SJCRH30 (cell line): ENCODE measurements at regions not wholly inside any gene's neighbourhood (a gene's known extent, or its start where the extent isn't known, plus 50 kb on each side); places are given as distances from the start of the nearest gene placed in this dataset.

ENCODE experiments used
- DNase-seq, 2 experiments: peaks; one replicate each; pipeline ENCODE4 v3.0.0-alpha.2; 2015 to 2020
- H3K27ac ChIP-seq: fragments of 250-450 bp; sonication (Bioruptor Pico); 2 replicates; pipeline ENCODE4 v1.5.1; 2020; ENCODE audit warnings: mild to moderate bottlenecking, moderate library complexity
- H3K27me3 ChIP-seq: fragments of 250-450 bp; sonication (Bioruptor Pico); 2 replicates; pipeline ENCODE4 v1.5.1; 2020; ENCODE audit warnings: mild to moderate bottlenecking, moderate library complexity
- H3K36me3 ChIP-seq: fragments of 250-450 bp; sonication (Bioruptor Pico); 2 replicates; pipeline ENCODE4 v1.5.1; 2020; ENCODE audit warnings: mild to moderate bottlenecking, moderate library complexity
- H3K4me1 ChIP-seq: fragments of 250-450 bp; sonication (Bioruptor Pico); 2 replicates; pipeline ENCODE4 v1.5.1; 2020; ENCODE audit warnings: mild to moderate bottlenecking, moderate library complexity
- H3K4me3 ChIP-seq: fragments of 250-450 bp; sonication (Bioruptor Pico); 2 replicates; pipeline ENCODE4 v1.5.1; 2020; ENCODE audit warnings: mild to moderate bottlenecking, moderate library complexity
- H3K9me3 ChIP-seq: fragments of 250-450 bp; sonication (Bioruptor Pico); replicated peaks from 2 replicates; pipeline ENCODE4 v1.5.1; 2020; ENCODE audit warnings: mild to moderate bottlenecking, moderate library complexity

- Histone ChIP-seq H3K4me1 (peaks cover 18% of the 10 kb centered on the region), H3K9me3 (no peaks in the 10 kb centered on the region), H3K27ac (no peak overlapping the region), H3K36me3 (no peaks in the 10 kb centered on the region), H3K27me3 (no peaks in the 10 kb centered on the region), H3K4me3 (no peak overlapping the region)
- DNase-seq: no peak
Measured at GRCh38 chr3:30548600-30548999, 57.8 kb upstream of the TGFBR2 start.

GRCh38 chr3:30549600-30549999 is 56.8 kb upstream of the TGFBR2 start:
- no peaks in the 10 kb centered on the region for H3K36me3 ChIP-seq
- H3K4me3 ChIP-seq: no peak overlapping the region
- DNase-seq: no peak
- no peak overlapping the region for H3K27ac ChIP-seq
- no peaks in the 10 kb centered on the region for H3K27me3 ChIP-seq
- H3K4me1 ChIP-seq: peaks cover 11% of the 10 kb centered on the region
- no peaks in the 10 kb centered on the region for H3K9me3 ChIP-seq

DNA sequence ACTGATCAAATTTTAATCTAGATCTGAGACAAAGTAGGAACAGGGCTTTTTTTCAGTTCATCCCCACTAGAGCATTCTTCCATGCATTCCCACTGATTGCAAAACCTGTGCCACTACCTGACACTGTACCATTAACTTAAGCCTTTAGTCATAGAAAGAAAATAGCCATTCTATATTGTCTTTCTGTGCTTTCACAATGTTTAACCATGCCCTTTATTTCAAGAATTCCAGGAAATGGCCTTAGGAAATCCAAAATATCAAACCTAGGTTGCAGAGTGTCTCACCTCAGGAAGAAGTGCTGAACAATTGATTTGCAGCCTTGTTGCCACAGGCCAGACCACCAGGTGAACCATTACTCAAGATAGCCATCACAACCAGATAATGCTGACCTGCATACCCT is 56.2 kb upstream of the TGFBR2 start:
- Histone ChIP-seq H3K9me3 (no peaks in the 10 kb centered on the region), H3K27ac (no peak overlapping the region), H3K36me3 (no peaks in the 10 kb centered on the region), H3K4me3 (no peak overlapping the region), H3K27me3 (no peaks in the 10 kb centered on the region), H3K4me1 (peaks cover 10% of the 10 kb centered on the region)
- no peak for DNase-seq

DNA sequence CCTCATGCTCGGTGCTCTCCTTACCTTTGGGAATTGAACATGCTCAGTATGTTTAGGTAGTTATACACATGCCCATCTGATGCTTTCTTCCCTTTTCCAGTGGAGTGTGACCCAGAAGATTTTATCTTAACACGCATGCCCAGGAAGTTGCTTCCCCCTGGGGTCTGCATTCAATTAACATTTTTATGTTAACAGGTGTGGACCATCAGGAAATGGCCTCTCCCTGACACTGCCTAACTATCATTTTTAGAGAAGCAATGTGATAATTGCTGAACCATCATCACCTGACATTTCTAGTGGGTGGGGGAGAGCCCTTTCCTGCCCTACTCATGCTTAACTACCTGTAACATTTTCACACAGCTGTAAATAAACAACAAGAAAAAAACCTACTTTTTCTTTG is 55.1 kb upstream of the TGFBR2 start:
- Histone ChIP-seq H3K27me3 (no peaks in the 10 kb centered on the region), H3K9me3 (no peaks in the 10 kb centered on the region), H3K4me3 (no peak overlapping the region), H3K36me3 (no peaks in the 10 kb centered on the region), H3K4me1 (peaks cover 10% of the 10 kb centered on the region), H3K27ac (no peak overlapping the region)
- no peak for DNase-seq

DNA sequence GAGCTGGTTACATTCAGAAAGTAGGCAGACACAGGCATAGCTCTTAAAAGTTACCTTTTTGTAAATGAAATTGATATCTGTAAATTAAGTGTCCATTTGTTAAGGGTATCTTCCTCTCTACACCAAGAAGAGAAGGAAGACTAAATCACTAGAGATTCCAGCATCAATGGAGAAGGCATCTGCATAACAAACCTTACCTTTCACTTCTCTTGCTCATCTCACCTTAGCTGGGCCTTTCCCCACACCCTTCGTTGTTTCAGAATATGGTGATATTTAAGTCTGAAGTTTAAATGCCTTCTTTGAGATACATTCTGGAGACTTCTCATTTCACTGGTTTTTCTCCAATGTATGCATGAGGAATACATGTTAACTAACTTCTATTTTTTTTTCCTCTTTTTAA is 54.5 kb upstream of the TGFBR2 start:
- Histone ChIP-seq H3K4me3 (no peak overlapping the region), H3K27ac (no peak overlapping the region), H3K36me3 (no peaks in the 10 kb centered on the region), H3K4me1 (peaks cover 10% of the 10 kb centered on the region), H3K27me3 (no peaks in the 10 kb centered on the region), H3K9me3 (no peaks in the 10 kb centered on the region)
- no peak for DNase-seq

GRCh38 chr3:30553641-30554316 is 52.6 kb upstream of the TGFBR2 start:
- Histone ChIP-seq H3K4me3 (no peak overlapping the region), H3K36me3 (no peaks in the 10 kb centered on the region)
- no peak for DNase-seq

DNA sequence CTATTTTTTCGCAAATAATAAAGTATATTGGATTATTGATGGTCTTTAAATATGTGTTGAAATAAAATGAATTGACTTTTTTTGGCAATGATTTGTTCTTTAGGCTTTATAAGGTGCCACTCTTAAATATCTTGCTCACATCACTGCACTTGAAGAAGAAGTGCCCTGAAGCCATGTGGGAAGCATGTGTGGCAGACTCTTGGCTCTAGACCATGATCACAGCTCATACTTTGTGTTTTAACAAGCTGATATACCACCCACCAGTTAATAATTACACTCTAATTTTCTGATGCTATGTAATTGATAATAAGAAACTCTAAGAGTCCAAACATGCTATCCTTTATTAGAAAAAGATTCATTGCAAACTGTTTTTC is 52.1 kb upstream of the TGFBR2 start:
- H3K4me3 ChIP-seq: no peak overlapping the region
- peaks cover 10% of the 10 kb centered on the region for H3K4me1 ChIP-seq
- H3K36me3 ChIP-seq: no peaks in the 10 kb centered on the region
- H3K27ac ChIP-seq: no peak overlapping the region
- no peaks in the 10 kb centered on the region for H3K27me3 ChIP-seq
- no peaks in the 10 kb centered on the region for H3K9me3 ChIP-seq
- no peak for DNase-seq

More at GRCh38 chr3:30553641-30554316, 52.6 kb upstream of the TGFBR2 start:
- H3K27ac ChIP-seq: no peak overlapping the region
- H3K27me3 ChIP-seq: no peaks in the 10 kb centered on the region
- H3K9me3 ChIP-seq: no peaks in the 10 kb centered on the region
- peaks cover 10% of the 10 kb centered on the region for H3K4me1 ChIP-seq

- Histone ChIP-seq H3K4me3 (no peak overlapping the region), H3K27me3 (no peaks in the 10 kb centered on the region), H3K36me3 (no peaks in the 10 kb centered on the region), H3K4me1 (peaks cover 8% of the 10 kb centered on the region), H3K9me3 (no peaks in the 10 kb centered on the region), H3K27ac (no peak overlapping the region)
- no peak for DNase-seq
Measured at GRCh38 chr3:30555968-30556367, 50.4 kb upstream of the TGFBR2 start.
